OCI-LY3 (cell line): ENCODE measurements at regions not wholly inside any gene's neighbourhood (a gene's known extent, or its start where the extent isn't known, plus 50 kb on each side); places are given as distances from the start of the nearest gene placed in this dataset.

ENCODE experiments used
- EZH2phosphoT487 ChIP-seq: fragments of 200-600 bp; shearing (Covaris generic); IDR thresholded peaks from 2 replicates; pipeline ENCODE4 v1.6.1; 2018; ENCODE audit warnings: antibody characterized with exemption, mixed run types, low read depth
- TF ChIP-seq, protein P1 (sequence below): fragments of 200-600, 300-600 bp; sonication (generic); IDR thresholded peaks from 2 replicates; pipeline ENCODE4 v1.5.1; 2014; ENCODE audit warnings: antibody characterized with exemption, low read length, low read depth

DNA sequence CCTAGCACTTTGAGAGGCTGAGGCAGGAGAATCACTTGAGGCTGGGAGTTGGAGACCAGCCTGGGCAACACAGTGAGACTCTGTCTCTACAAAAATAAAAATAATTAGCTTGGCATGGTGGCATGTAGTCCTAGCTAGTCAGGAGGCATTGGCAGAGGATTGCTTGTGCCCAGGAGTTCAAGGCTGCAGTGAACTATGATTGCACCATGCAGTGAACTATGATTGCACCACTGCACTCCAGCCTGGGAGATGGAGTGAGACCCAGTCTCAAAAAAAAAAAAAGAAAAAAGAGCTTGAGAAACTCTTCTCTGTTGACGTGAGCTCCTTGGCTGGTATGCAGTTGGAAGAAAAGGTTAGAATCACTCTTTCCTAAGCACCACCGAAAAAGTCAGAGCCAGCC, 125.1 kb upstream of the TNP1 start:
- TF ChIP-seq EZH2phosphoT487, result no peak
- TF ChIP-seq, protein P1, sequence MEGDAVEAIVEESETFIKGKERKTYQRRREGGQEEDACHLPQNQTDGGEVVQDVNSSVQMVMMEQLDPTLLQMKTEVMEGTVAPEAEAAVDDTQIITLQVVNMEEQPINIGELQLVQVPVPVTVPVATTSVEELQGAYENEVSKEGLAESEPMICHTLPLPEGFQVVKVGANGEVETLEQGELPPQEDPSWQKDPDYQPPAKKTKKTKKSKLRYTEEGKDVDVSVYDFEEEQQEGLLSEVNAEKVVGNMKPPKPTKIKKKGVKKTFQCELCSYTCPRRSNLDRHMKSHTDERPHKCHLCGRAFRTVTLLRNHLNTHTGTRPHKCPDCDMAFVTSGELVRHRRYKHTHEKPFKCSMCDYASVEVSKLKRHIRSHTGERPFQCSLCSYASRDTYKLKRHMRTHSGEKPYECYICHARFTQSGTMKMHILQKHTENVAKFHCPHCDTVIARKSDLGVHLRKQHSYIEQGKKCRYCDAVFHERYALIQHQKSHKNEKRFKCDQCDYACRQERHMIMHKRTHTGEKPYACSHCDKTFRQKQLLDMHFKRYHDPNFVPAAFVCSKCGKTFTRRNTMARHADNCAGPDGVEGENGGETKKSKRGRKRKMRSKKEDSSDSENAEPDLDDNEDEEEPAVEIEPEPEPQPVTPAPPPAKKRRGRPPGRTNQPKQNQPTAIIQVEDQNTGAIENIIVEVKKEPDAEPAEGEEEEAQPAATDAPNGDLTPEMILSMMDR, result no peak
